Calu3 (cell line): ENCODE measurements at regions not wholly inside any gene's neighbourhood (a gene's known extent, or its start where the extent isn't known, plus 50 kb on each side); places are given as distances from the start of the nearest gene placed in this dataset.

Experiments used
- BruUV-seq: library from RNA; stranded (reverse); fragments of 400-500 nt; replicated peaks from 2 replicates; lab custom pipeline; 2021; lab: Mats Ljungman, UMichigan
- CTCF ChIA-PET: fragments of 300-600 bp; sonication (Branson Sonifier 250); formaldehyde crosslinking; loops from one replicate; lab custom pipeline; 2022; ENCODE audit warnings: antibody characterized with exemption; lab: Charles Lee
- DNase-seq: peaks from one replicate; pipeline ENCODE4 v3.0.0; 2022
- H3K27ac Mint-ChIP-seq: one replicate; pipeline ENCODE4 v1.8.0; 2022; ENCODE audit warnings: mixed read lengths; ENCODE audit not compliant: unreplicated experiment
- H3K27me3 Mint-ChIP-seq: one replicate; pipeline ENCODE4 v1.8.0; 2022; ENCODE audit warnings: mixed read lengths; ENCODE audit not compliant: unreplicated experiment
- H3K36me3 Mint-ChIP-seq: one replicate; pipeline ENCODE4 v1.8.0; 2022; ENCODE audit warnings: mild to moderate bottlenecking, moderate library complexity, mixed read lengths; ENCODE audit not compliant: insufficient read depth, unreplicated experiment
- H3K4me1 Mint-ChIP-seq: one replicate; pipeline ENCODE4 v1.8.0; 2022; ENCODE audit warnings: mild to moderate bottlenecking, low read depth, mixed read lengths; ENCODE audit not compliant: unreplicated experiment
- H3K4me3 Mint-ChIP-seq: one replicate; pipeline ENCODE4 v1.8.0; 2022; ENCODE audit warnings: mild to moderate bottlenecking, low read depth, moderate library complexity, mixed read lengths; ENCODE audit not compliant: unreplicated experiment
- H3K9me3 Mint-ChIP-seq: one replicate; pipeline ENCODE4 v1.8.0; 2022; ENCODE audit warnings: low read depth, mixed read lengths; ENCODE audit not compliant: unreplicated experiment
- intact Hi-C: fragments of 100-400 bp; cut with micrococcal nuclease; formaldehyde crosslinking; loops from one replicate; pipeline ENCODE4 v1.10.0; 2022; ENCODE audit not compliant: unreplicated experiment
- TF ChIP-seq, protein P1 (sequence below): fragments of 200-600 bp; IDR thresholded peaks from one replicate; pipeline ENCODE4 v1.8.0; 2022; ENCODE audit warnings: antibody characterized with exemption; ENCODE audit not compliant: unreplicated experiment

GRCh38 chr11:91220476-91221202 lies 997.8 kb upstream of the CHORDC1 start:
- CTCF ChIA-PET = interaction anchor here (0.5 kb wide), 2 partner anchors 1005 to 1401 kb away, joined by 3 to 6 read pairs; no protein-coding TSS in a partner anchor
- Mint-ChIP-seq H3K36me3 (no peaks in the 10 kb centered on the region), H3K27me3 (no peaks in the 10 kb centered on the region), H3K4me1 (no peaks in the 10 kb centered on the region), H3K4me3 (no peak overlapping the region), H3K9me3 (peaks cover 2% of the 10 kb centered on the region), H3K27ac (no peak overlapping the region)
- TF ChIP-seq, protein P1, sequence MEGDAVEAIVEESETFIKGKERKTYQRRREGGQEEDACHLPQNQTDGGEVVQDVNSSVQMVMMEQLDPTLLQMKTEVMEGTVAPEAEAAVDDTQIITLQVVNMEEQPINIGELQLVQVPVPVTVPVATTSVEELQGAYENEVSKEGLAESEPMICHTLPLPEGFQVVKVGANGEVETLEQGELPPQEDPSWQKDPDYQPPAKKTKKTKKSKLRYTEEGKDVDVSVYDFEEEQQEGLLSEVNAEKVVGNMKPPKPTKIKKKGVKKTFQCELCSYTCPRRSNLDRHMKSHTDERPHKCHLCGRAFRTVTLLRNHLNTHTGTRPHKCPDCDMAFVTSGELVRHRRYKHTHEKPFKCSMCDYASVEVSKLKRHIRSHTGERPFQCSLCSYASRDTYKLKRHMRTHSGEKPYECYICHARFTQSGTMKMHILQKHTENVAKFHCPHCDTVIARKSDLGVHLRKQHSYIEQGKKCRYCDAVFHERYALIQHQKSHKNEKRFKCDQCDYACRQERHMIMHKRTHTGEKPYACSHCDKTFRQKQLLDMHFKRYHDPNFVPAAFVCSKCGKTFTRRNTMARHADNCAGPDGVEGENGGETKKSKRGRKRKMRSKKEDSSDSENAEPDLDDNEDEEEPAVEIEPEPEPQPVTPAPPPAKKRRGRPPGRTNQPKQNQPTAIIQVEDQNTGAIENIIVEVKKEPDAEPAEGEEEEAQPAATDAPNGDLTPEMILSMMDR = no peak
- intact Hi-C loops = no loop called here
- no peak for DNase-seq
- BruUV-seq = no TSS peak

DNA sequence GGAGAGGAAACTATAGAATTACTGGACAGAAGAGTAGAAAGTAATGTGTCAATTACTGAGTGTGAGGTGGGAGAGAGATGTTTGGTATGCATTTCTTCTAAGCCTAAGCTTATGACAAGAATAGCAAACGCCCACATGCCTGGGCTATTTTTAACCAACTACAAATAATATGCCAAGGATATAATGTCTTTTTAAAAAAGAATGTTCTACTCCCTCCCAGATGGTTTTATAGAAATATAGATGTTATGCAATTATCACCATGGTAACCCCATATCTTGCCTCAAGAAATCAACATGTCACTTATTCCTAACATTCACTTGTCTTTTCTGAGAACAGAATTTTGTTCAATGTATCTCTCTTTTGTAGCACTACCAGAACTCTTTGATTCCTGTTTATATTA lies 996.7 kb upstream of the CHORDC1 start:
- H3K4me1 Mint-ChIP-seq = no peaks in the 10 kb centered on the region
- intact Hi-C loops = no loop called here
- no peak overlapping the region for H3K27ac Mint-ChIP-seq
- no TSS peak for BruUV-seq
- H3K27me3 Mint-ChIP-seq = no peaks in the 10 kb centered on the region
- H3K9me3 Mint-ChIP-seq = peaks cover 2% of the 10 kb centered on the region
- CTCF ChIA-PET = no interaction called here
- H3K4me3 Mint-ChIP-seq = no peak overlapping the region
- TF ChIP-seq, protein P1 = no peak
- H3K36me3 Mint-ChIP-seq = no peaks in the 10 kb centered on the region
- no peak for DNase-seq

- intact Hi-C loops = no loop called here
- Mint-ChIP-seq H3K4me1 (no peaks in the 10 kb centered on the region), H3K27ac (no peak overlapping the region), H3K27me3 (no peaks in the 10 kb centered on the region), H3K36me3 (no peaks in the 10 kb centered on the region), H3K4me3 (no peak overlapping the region), H3K9me3 (peaks cover 3% of the 10 kb centered on the region)
- DNase-seq = no peak
- TF ChIP-seq, protein P1 = no peak
- no TSS peak for BruUV-seq
- CTCF ChIA-PET = no interaction called here
Measured at GRCh38 chr11:91209751-91210150, 986.9 kb upstream of the CHORDC1 start.

DNA sequence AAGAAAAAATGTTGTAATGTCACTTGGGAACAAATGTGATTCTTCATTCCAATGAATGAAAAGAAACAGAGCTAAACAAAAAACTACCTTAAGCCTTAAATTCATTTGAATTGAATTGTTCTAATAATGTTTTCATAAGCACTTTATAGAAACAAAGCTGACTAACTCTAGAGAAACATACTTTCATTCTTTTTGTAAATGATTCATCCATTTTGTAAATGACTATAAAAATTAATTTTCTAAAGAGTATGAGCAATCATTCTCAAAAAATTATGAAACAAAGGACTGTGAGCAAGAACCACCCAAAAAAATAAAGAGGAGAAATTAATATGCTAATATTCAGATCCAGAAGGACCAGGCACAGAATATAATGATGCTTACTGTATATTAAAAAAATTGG lies 986.5 kb upstream of the CHORDC1 start:
- H3K4me3 Mint-ChIP-seq = no peak overlapping the region
- H3K27me3 Mint-ChIP-seq = no peaks in the 10 kb centered on the region
- no peaks in the 10 kb centered on the region for H3K4me1 Mint-ChIP-seq
- CTCF ChIA-PET = no interaction called here
- no TSS peak for BruUV-seq
- H3K36me3 Mint-ChIP-seq = no peaks in the 10 kb centered on the region
- no peak for DNase-seq
- no peak overlapping the region for H3K27ac Mint-ChIP-seq
- TF ChIP-seq, protein P1 = no peak
- peaks cover 3% of the 10 kb centered on the region for H3K9me3 Mint-ChIP-seq
- intact Hi-C loops = no loop called here
